ENCODE measurements at regions not wholly inside any gene's neighbourhood (a gene's known extent, or its start where the extent isn't known, plus 50 kb on each side); places are given as distances from the start of the nearest gene placed in this dataset.

DNA sequence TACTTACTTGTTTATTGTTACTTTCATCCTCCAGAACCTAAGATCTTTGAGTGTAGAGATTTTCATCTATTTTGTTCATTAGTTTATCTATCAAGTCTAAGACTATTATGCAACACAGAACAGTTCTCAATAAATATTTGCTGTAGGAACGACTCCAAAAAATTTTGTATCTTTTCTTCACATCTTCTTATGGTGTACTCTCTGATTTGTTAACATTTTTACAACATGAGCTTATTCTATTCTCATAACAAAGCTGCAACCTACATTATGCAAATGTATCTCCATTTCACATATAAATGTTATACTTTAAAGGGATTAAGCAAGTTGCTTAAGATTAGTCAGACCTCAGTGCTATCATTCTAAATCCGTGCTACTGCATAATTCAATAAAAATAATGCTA, 514.2 kb upstream of the ZP4 start:
- no peaks in the 10 kb centered on the region for H3K36me3 ChIP-seq
- no peak for DNase-seq
- H3K4me1 ChIP-seq, result no peaks in the 10 kb centered on the region
- H3K27me3 ChIP-seq (ENCODE audit: low read depth), result no peaks in the 10 kb centered on the region
- no peak overlapping the region for H3K4me3 ChIP-seq
- TF ChIP-seq, protein P1, sequence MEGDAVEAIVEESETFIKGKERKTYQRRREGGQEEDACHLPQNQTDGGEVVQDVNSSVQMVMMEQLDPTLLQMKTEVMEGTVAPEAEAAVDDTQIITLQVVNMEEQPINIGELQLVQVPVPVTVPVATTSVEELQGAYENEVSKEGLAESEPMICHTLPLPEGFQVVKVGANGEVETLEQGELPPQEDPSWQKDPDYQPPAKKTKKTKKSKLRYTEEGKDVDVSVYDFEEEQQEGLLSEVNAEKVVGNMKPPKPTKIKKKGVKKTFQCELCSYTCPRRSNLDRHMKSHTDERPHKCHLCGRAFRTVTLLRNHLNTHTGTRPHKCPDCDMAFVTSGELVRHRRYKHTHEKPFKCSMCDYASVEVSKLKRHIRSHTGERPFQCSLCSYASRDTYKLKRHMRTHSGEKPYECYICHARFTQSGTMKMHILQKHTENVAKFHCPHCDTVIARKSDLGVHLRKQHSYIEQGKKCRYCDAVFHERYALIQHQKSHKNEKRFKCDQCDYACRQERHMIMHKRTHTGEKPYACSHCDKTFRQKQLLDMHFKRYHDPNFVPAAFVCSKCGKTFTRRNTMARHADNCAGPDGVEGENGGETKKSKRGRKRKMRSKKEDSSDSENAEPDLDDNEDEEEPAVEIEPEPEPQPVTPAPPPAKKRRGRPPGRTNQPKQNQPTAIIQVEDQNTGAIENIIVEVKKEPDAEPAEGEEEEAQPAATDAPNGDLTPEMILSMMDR (IDR thresholded peaks at IDR 0.05), result no peak
- intact Hi-C loops (cut with DNase I), result no loop called here
- no peak for ATAC-seq
- no peak overlapping the region for H3K27ac ChIP-seq
- no peaks in the 10 kb centered on the region for H3K9me3 ChIP-seq

DNA sequence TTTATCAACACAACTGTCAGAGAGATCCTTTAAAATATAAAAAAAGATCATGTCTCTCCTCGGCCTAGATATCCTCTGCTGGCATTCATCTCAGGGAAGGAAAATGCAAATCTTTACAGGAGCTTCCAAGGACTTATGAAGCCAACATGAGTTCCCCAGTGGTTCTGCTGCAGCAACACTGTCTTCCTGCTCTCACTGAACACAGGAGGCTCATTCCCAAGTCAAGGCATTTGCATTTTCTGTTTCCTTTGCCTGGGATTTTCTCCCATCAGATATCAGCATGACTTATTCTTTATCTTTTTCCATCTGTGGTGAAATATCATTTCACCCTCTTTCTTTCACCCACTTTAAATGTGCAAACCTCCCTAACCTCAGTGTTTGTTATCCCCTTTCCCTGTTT, 513.8 kb upstream of the ZP4 start:
- TF ChIP-seq, protein P1 (IDR thresholded peaks at IDR 0.05), result no peak
- Histone ChIP-seq H3K36me3 (no peaks in the 10 kb centered on the region), H3K4me1 (no peaks in the 10 kb centered on the region), H3K9me3 (no peaks in the 10 kb centered on the region), H3K27ac (no peak overlapping the region), H3K27me3 (ENCODE audit: low read depth) (no peaks in the 10 kb centered on the region), H3K4me3 (no peak overlapping the region)
- ATAC-seq (no peak), DNase-seq (no peak)
- intact Hi-C loops (cut with DNase I), result no loop called here

DNA sequence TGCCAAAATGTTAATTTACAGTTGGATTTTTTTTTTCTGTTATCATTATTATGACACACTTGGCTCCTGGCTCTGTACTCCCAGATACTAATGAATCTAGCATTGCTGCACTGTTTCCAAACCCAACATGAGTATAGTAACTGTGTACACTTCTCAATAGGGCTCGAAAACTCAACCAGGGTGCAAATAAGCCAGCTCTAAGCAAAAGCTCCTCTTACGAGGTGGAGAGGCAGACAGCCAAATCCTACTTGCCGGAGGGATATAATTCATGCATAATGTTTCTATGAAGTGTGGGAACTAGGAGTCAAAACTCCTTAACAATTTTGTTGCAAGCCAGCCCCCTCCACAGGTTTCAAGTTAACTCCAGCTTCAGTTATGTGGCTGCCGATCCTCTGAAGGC, 510.4 kb upstream of the ZP4 start:
- no peak for DNase-seq
- Histone ChIP-seq H3K36me3 (no peaks in the 10 kb centered on the region), H3K4me1 (no peaks in the 10 kb centered on the region), H3K9me3 (no peaks in the 10 kb centered on the region), H3K27ac (no peak overlapping the region), H3K27me3 (ENCODE audit: low read depth) (no peaks in the 10 kb centered on the region), H3K4me3 (no peak overlapping the region)
- ATAC-seq, result no peak
- TF ChIP-seq, protein P1 (IDR thresholded peaks at IDR 0.05), result no peak
- intact Hi-C loops (cut with DNase I), result no loop called here

DNA sequence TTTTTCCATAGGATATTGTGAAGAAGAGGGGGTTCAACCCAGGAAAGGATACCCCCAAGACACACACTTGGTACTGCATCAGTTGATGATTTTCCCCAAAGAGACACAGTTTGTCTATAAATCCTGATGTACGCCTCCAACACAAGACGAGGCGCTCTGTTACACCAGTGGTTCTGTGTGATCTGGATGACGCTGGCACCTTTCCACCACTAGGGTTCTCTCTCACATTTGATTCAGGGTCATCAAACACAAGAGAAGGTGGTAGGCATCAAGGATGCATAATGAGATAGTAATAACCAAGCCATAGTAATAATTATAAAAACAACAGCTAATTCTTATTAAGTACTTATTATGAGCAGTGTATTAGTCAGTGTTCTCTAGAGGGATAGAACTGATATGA, 508.8 kb upstream of the ZP4 start:
- Histone ChIP-seq H3K27ac (no peak overlapping the region), H3K9me3 (no peaks in the 10 kb centered on the region), H3K27me3 (ENCODE audit: low read depth) (no peaks in the 10 kb centered on the region), H3K36me3 (no peaks in the 10 kb centered on the region), H3K4me1 (no peaks in the 10 kb centered on the region), H3K4me3 (no peak overlapping the region)
- intact Hi-C loops (cut with DNase I), result no loop called here
- ATAC-seq (no peak), DNase-seq (no peak)
- TF ChIP-seq, protein P1 (IDR thresholded peaks at IDR 0.05), result no peak

DNA sequence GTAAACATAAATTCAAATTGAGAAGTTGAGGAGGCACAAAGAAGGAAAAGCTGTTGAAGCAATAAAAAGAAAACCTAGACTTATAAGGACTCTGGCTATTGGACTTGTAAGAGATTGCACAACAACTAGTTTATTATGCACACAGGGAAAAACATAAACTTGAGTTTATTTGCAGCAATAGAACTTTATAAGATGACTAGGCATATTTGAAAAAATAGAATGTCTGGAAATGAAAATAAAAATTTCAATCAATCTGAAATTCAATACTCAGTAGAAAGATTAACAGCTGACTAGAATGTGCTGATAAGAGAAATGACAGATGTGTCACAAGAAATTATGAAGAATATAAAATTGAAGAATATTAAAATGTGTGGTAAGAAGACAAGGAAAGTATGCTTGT, 505.4 kb upstream of the ZP4 start:
- Histone ChIP-seq H3K9me3 (no peaks in the 10 kb centered on the region), H3K36me3 (no peaks in the 10 kb centered on the region), H3K4me1 (no peaks in the 10 kb centered on the region), H3K4me3 (no peak overlapping the region), H3K27me3 (ENCODE audit: low read depth) (no peaks in the 10 kb centered on the region), H3K27ac (no peak overlapping the region)
- ATAC-seq (no peak), DNase-seq (no peak)
- TF ChIP-seq, protein P1 (IDR thresholded peaks at IDR 0.05), result no peak
- intact Hi-C loops (cut with DNase I), result no loop called here

DNA sequence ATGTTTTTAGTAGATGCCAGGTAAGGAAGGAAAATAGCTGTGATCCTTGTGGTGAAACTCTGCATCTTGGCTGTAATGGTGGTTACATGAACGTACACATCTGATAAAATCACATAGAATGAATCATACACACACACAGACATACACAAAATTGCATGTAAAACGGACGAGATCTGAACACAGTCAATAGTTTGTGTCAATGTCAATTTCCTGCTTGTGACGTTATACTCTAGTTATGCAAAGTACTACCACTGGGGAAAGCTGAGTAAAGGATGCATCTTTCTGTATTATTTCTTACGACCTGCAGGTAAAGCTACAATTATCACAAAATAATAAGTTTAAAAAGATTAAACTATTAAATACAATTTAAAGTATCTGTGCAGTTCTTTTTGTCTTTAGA, 493.7 kb upstream of the ZP4 start:
- H3K4me3 ChIP-seq, result no peak overlapping the region
- ATAC-seq (no peak), DNase-seq (no peak)
- intact Hi-C loops (cut with DNase I), result no loop called here
- H3K27ac ChIP-seq, result no peak overlapping the region
- no peaks in the 10 kb centered on the region for H3K36me3 ChIP-seq
- TF ChIP-seq, protein P1 (IDR thresholded peaks at IDR 0.05), result no peak
- no peaks in the 10 kb centered on the region for H3K4me1 ChIP-seq
- H3K9me3 ChIP-seq, result no peaks in the 10 kb centered on the region
- no peaks in the 10 kb centered on the region for H3K27me3 ChIP-seq (ENCODE audit: low read depth)

All from lower lobe of right lung (tissue), 2 donors.